ENCODE measurements at regions not wholly inside any gene's neighbourhood (a gene's known extent, or its start where the extent isn't known, plus 50 kb on each side); places are given as distances from the start of the nearest gene placed in this dataset.
"Not testable (repeated sequence)": the region's sequence is repeated elsewhere in the genome, so short reads cannot be mapped to it uniquely, and the experiment has no call there.

- Mint-ChIP-seq H3K27ac (no peak overlapping the region), H3K9me3 (peaks cover 8% of the 10 kb centered on the region), H3K36me3 (ENCODE audit: low read depth) (no peaks in the 10 kb centered on the region), H3K4me3 (no peak overlapping the region), H3K27me3 (no peaks in the 10 kb centered on the region), H3K4me1 (no peaks in the 10 kb centered on the region)
- intact Hi-C loops (cut with micrococcal nuclease), result no loop called here
- DNase-seq, result no peak
These were observed 349.2 kb upstream of the RORB start for GRCh38 chr9:74147906-74148305.

- Mint-ChIP-seq H3K9me3 (peaks cover 4% of the 10 kb centered on the region), H3K36me3 (ENCODE audit: low read depth) (no peaks in the 10 kb centered on the region), H3K4me1 (no peaks in the 10 kb centered on the region), H3K4me3 (no peak overlapping the region), H3K27ac (no peak overlapping the region), H3K27me3 (no peaks in the 10 kb centered on the region)
- intact Hi-C loops (cut with micrococcal nuclease), result loop anchor here (10.0 kb wide), 1 partner anchor 62 kb away; no protein-coding TSS in a partner anchor
- DNase-seq, result no peak
These were observed 324.3 kb upstream of the RORB start for GRCh38 chr9:74172874-74173273.

DNA sequence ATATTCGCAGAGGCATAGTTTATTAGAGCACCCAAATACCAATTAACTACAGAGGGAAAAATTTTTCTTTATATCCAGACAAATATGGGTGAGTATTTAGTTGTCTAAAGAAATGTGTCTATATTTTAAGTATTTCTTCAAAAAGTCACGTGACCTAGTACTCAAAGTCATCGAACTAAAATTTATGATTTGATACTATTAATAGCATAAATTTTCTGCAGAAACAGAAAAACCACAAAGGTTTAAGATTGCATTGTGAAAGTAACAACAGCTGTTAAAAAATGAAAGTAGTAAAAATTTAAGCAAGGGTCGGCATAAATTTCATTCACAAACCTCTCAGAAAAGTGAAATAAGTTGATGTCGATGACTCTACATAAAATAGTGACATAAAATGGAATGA lies 323.9 kb upstream of the RORB start:
- intact Hi-C loops (cut with micrococcal nuclease), result loop anchor here (10.0 kb wide), 1 partner anchor 62 kb away; no protein-coding TSS in a partner anchor
- DNase-seq, result no peak
- no peak overlapping the region for H3K4me3 Mint-ChIP-seq
- H3K36me3 Mint-ChIP-seq (ENCODE audit: low read depth), result no peaks in the 10 kb centered on the region
- H3K27ac Mint-ChIP-seq, result no peak overlapping the region
- H3K9me3 Mint-ChIP-seq, result peaks cover 4% of the 10 kb centered on the region
- no peaks in the 10 kb centered on the region for H3K4me1 Mint-ChIP-seq
- no peaks in the 10 kb centered on the region for H3K27me3 Mint-ChIP-seq

DNA sequence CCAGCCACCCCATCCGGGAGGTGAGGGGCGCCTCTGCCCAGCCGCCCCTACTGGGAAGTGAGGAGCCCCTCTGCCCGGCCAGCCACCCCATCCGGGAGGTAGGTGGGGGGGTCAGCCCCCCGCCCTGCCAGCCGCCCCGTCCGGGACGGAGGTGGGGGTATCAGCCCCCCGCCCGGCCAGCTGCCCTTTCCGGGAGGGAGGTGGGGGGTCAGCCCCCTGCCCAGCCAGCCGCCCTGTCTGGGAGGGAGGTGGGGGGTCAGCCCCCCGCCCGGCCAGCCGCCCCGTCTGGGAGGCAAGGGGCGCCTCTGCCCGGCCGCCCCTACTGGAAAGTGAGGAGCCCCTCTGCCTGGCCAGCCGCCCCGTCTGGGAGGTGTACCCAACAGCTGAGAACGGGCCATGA lies 299.4 kb upstream of the RORB start:
- H3K36me3 Mint-ChIP-seq (ENCODE audit: low read depth); H3K27me3 Mint-ChIP-seq; H3K4me1 Mint-ChIP-seq; DNase-seq; H3K27ac Mint-ChIP-seq; intact Hi-C loops (cut with micrococcal nuclease); H3K4me3 Mint-ChIP-seq; H3K9me3 Mint-ChIP-seq: not testable (repeated sequence)

DNA sequence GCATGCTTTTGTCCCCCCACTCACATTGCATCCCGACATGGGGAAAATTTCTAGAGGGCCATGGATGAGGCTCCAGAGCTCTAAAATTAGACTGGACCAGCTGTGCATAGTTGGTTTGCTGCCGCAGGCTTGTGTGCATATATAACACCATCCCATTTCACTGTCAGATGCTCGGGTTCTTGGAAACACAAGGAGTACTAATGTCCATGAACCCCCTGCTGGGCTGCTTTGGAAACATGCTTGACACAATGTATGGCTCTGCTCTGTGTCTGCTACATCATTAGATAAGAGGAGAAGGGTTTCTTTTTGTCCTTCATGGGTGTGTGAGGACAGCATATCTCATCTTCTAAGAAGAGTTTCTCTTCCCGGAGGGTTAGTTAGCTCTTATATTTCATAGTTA lies 292.1 kb upstream of the RORB start:
- Mint-ChIP-seq H3K27ac (no peak overlapping the region), H3K9me3 (peaks cover 4% of the 10 kb centered on the region), H3K4me1 (no peaks in the 10 kb centered on the region), H3K36me3 (ENCODE audit: low read depth) (no peaks in the 10 kb centered on the region), H3K27me3 (no peaks in the 10 kb centered on the region), H3K4me3 (no peak overlapping the region)
- intact Hi-C loops (cut with micrococcal nuclease), result no loop called here
- DNase-seq, result no peak

DNA sequence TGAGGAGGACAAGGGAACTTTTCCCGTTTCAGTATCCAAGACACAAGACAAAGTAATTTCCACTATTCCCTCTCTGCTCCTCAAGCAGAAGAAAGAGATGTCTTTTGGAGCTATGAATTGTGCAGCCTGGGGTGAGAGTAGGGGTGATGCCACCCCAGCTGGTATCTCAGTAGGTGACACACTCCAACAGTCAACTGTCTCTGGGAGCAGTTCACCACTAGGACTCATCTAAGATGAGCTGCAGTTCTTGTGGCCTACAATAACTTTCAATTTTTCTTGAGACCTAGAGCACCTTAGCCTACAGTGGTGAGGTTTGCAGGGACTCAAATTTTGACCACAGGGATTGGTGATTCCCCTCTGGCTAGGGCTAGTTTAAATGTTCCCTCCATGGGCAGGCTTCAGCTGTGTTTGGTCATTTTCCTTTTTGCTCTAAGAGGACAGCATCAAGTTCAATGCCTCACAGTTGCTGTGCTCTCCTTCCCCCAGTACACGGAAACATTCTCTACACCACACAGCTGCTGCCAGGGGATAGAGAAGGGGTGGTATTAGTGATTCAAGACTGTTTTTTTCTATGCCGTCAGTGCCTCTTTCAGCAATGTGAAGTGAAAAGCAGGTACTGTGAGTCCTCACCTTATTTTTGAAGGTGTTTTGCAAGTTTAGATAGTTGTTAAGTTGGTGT lies 278.6 kb upstream of the RORB start:
- H3K27me3 Mint-ChIP-seq, result no peaks in the 10 kb centered on the region
- H3K27ac Mint-ChIP-seq, result no peak overlapping the region
- no peaks in the 10 kb centered on the region for H3K36me3 Mint-ChIP-seq (ENCODE audit: low read depth)
- intact Hi-C loops (cut with micrococcal nuclease), result no loop called here
- DNase-seq, result no peak
- H3K9me3 Mint-ChIP-seq, result peaks cover 10% of the 10 kb centered on the region
- no peaks in the 10 kb centered on the region for H3K4me1 Mint-ChIP-seq
- no peak overlapping the region for H3K4me3 Mint-ChIP-seq

GRCh38 chr9:74220327-74220726 lies 276.8 kb upstream of the RORB start:
- peaks cover 1% of the 10 kb centered on the region for H3K36me3 Mint-ChIP-seq (ENCODE audit: low read depth)
- no peak overlapping the region for H3K4me3 Mint-ChIP-seq
- no peaks in the 10 kb centered on the region for H3K27me3 Mint-ChIP-seq
- no peak for DNase-seq
- no peaks in the 10 kb centered on the region for H3K4me1 Mint-ChIP-seq
- peaks cover 12% of the 10 kb centered on the region for H3K9me3 Mint-ChIP-seq
- no peak overlapping the region for H3K27ac Mint-ChIP-seq
- intact Hi-C loops (cut with micrococcal nuclease), result no loop called here

- no peaks in the 10 kb centered on the region for H3K27me3 Mint-ChIP-seq
- H3K36me3 Mint-ChIP-seq (ENCODE audit: low read depth), result no peaks in the 10 kb centered on the region
- intact Hi-C loops (cut with micrococcal nuclease), result loop anchor here (10.0 kb wide), 1 partner anchor 62 kb away; no protein-coding TSS in a partner anchor
- H3K27ac Mint-ChIP-seq, result no peak overlapping the region
- DNase-seq, result no peak
- H3K4me1 Mint-ChIP-seq, result no peaks in the 10 kb centered on the region
- peaks cover 15% of the 10 kb centered on the region for H3K9me3 Mint-ChIP-seq
- H3K4me3 Mint-ChIP-seq, result no peak overlapping the region
These were observed 260.3 kb upstream of the RORB start for GRCh38 chr9:74236857-74237256.

DNA sequence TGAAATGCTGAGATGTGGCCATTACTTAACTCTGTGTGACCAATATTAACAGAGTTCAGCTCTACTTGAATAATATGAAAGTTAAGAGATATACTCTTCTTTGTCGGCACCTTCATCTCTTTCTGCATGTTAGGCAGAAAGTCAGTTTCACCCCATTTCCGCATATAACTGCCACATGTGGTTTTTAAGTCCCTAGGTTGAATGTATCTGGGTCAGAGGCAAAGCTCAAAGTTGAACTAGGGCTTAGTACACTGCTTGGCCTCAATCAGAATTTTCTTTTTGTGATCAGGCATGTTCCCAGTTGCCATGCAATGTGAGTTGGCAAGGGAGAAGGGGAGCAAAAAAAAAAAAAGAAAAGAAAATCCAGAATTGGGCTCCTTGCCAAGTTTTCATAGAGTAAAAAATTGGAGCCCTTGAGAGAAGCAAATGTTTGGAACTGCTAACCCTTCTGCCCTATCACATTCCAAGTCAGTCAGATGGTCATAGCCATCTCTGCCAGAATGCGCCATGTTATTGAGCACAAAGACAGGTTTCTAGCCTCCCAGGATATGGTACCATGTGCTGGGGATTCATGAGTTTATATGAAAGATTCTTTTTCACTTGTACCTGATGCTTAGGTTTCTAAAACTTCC lies 251.2 kb upstream of the RORB start:
- Mint-ChIP-seq H3K27me3 (no peaks in the 10 kb centered on the region), H3K4me3 (peak overlapping the region; percentile 27), H3K4me1 (peaks cover 9% of the 10 kb centered on the region), H3K9me3 (peaks cover 25% of the 10 kb centered on the region), H3K36me3 (ENCODE audit: low read depth) (peaks cover 12% of the 10 kb centered on the region), H3K27ac (peak overlapping the region; percentile 82)
- peak; percentile 71 for DNase-seq
- intact Hi-C loops (cut with micrococcal nuclease), result loop anchor here (1.0 to 10.0 kb wide), 2 partner anchors 31 to 79 kb away; no protein-coding TSS in a partner anchor

DNA sequence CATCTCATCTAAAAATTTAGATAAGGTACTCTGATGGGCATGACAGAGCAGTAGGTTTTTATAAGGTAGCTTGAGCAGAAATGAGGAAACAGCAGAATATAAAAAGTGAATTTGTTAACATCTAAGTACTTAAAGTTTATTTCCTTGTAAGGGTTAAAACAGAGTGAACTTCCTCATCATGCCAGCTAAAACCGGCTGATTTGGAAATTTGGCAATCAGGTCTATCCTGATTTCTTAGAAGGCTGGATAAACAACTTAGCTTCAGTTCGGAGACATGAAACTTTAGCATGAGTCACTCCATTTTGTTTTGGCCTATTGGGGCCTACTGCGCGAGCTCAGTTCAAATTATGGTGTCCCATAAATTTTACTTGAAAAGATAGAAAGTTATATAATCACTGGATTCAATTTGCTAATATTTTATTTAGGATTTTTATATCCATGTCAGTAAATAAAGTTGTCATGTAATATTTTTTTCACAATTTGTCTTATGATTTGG lies 241.6 kb upstream of the RORB start:
- no peaks in the 10 kb centered on the region for H3K36me3 Mint-ChIP-seq (ENCODE audit: low read depth)
- DNase-seq, result no peak
- no peak overlapping the region for H3K4me3 Mint-ChIP-seq
- no peak overlapping the region for H3K27ac Mint-ChIP-seq
- peaks cover 3% of the 10 kb centered on the region for H3K9me3 Mint-ChIP-seq
- intact Hi-C loops (cut with micrococcal nuclease), result no loop called here
- H3K4me1 Mint-ChIP-seq, result no peaks in the 10 kb centered on the region
- H3K27me3 Mint-ChIP-seq, result no peaks in the 10 kb centered on the region

GRCh38 chr9:74275872-74276508 lies 221.1 kb upstream of the RORB start:
- Mint-ChIP-seq H3K27me3 (no peaks in the 10 kb centered on the region), H3K4me1 (peaks cover 15% of the 10 kb centered on the region), H3K4me3 (no peak overlapping the region), H3K27ac (no peak overlapping the region), H3K9me3 (no peaks in the 10 kb centered on the region), H3K36me3 (ENCODE audit: low read depth) (no peaks in the 10 kb centered on the region)
- no peak for DNase-seq
- intact Hi-C loops (cut with micrococcal nuclease), result no loop called here

DNA sequence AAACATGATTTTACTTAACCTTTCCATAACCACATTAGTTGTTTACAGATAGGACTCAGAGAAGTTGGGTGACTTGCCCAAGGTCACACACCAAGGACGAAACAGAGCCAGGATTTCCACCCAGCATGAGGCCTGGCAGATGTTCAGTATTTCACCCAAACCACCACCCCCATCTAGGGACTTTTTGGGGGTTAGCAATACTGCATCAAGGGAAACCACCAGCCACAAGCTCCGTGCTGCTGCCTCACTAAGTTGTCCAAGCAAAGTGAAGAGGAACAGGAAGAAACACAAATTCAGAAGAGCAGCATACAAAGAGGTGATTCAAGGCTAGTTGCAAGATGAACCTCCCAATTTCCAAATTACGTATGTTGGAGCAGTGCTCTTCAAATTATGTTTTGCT lies 219.6 kb upstream of the RORB start:
- H3K4me1 Mint-ChIP-seq, result peaks cover 18% of the 10 kb centered on the region
- peak overlapping the region; percentile 73 for H3K27ac Mint-ChIP-seq
- peak overlapping the region; percentile 18 for H3K4me3 Mint-ChIP-seq
- no peaks in the 10 kb centered on the region for H3K27me3 Mint-ChIP-seq
- no peaks in the 10 kb centered on the region for H3K36me3 Mint-ChIP-seq (ENCODE audit: low read depth)
- peak; percentile 87 for DNase-seq
- H3K9me3 Mint-ChIP-seq, result no peaks in the 10 kb centered on the region
- intact Hi-C loops (cut with micrococcal nuclease), result loop anchor here (1.0 kb wide), 1 partner anchor 31 kb away; no protein-coding TSS in a partner anchor

- Mint-ChIP-seq H3K9me3 (no peaks in the 10 kb centered on the region), H3K27me3 (peaks cover 6% of the 10 kb centered on the region), H3K27ac (no peak overlapping the region), H3K36me3 (ENCODE audit: low read depth) (no peaks in the 10 kb centered on the region), H3K4me1 (peaks cover 19% of the 10 kb centered on the region), H3K4me3 (no peak overlapping the region)
- peak; percentile 57 for DNase-seq
- intact Hi-C loops (cut with micrococcal nuclease), result no loop called here
These were observed 215.5 kb upstream of the RORB start for GRCh38 chr9:74281674-74282073.

All from activated CD4-positive, alpha-beta T cell treated with anti-CD3 and anti-CD28 coated beads, Interleukin-2, amount 10 ng/mL, durations not matched to agents 24 days and 14 days (primary cell).